ENCODE measurements at regions not wholly inside any gene's neighbourhood (a gene's known extent, or its start where the extent isn't known, plus 50 kb on each side); places are given as distances from the start of the nearest gene placed in this dataset.

DNA sequence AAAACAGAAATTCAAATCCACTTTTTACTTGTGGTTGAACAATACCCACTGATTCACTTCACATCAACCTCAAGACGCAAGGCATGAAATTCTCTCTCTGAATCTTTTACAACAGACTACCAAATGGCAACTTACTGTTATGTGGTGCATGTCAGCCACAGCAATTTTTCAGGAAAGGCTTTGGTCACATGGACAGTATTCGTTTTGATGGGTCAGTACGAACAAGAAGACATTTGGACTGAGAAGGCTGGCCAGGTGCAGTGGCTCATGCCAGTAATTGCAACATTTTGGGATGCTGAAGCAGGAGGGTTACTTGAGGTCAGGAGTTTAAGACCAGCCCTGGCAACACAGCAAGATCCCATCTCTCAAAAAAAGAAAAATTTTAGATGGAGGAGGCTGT, 144.0 kb downstream of the SEC23A start:
- TF ChIP-seq, protein P1, sequence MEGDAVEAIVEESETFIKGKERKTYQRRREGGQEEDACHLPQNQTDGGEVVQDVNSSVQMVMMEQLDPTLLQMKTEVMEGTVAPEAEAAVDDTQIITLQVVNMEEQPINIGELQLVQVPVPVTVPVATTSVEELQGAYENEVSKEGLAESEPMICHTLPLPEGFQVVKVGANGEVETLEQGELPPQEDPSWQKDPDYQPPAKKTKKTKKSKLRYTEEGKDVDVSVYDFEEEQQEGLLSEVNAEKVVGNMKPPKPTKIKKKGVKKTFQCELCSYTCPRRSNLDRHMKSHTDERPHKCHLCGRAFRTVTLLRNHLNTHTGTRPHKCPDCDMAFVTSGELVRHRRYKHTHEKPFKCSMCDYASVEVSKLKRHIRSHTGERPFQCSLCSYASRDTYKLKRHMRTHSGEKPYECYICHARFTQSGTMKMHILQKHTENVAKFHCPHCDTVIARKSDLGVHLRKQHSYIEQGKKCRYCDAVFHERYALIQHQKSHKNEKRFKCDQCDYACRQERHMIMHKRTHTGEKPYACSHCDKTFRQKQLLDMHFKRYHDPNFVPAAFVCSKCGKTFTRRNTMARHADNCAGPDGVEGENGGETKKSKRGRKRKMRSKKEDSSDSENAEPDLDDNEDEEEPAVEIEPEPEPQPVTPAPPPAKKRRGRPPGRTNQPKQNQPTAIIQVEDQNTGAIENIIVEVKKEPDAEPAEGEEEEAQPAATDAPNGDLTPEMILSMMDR (IDR thresholded peaks at IDR 0.05) = no peak
- Mint-ChIP-seq H3K4me1 (ENCODE audit: low read depth) (no peaks in the 10 kb centered on the region), H3K27ac (no peak overlapping the region), H3K36me3 (ENCODE audit: low read depth) (no peaks in the 10 kb centered on the region), H3K27me3 (ENCODE audit: insufficient read depth) (peaks cover 8% of the 10 kb centered on the region), H3K4me3 (no peak overlapping the region), H3K9me3 (no peaks in the 10 kb centered on the region)
- DNase-seq = no peak

DNA sequence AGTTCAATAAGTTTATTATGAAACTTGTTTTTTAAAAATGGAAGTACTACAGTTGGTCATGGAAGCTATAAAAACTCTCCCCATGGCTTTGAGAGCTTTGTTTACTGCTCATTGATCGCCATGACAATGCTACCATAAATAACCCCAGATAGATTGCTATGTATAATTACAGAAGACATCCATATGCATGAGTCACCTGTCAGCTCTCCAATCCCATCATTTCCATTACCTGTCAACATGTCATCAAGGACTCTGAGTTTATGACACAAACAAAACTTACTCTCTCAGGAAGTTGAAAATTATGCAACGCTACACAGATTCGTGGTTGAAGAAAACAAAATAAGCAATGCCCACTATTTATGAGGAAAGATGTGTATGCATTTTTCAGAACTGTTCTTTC, 144.4 kb downstream of the SEC23A start:
- Mint-ChIP-seq H3K9me3 (no peaks in the 10 kb centered on the region), H3K36me3 (ENCODE audit: low read depth) (no peaks in the 10 kb centered on the region), H3K4me3 (no peak overlapping the region), H3K4me1 (ENCODE audit: low read depth) (no peaks in the 10 kb centered on the region), H3K27ac (no peak overlapping the region), H3K27me3 (ENCODE audit: insufficient read depth) (peaks cover 8% of the 10 kb centered on the region)
- DNase-seq = no peak
- TF ChIP-seq, protein P1 (IDR thresholded peaks at IDR 0.05) = no peak

DNA sequence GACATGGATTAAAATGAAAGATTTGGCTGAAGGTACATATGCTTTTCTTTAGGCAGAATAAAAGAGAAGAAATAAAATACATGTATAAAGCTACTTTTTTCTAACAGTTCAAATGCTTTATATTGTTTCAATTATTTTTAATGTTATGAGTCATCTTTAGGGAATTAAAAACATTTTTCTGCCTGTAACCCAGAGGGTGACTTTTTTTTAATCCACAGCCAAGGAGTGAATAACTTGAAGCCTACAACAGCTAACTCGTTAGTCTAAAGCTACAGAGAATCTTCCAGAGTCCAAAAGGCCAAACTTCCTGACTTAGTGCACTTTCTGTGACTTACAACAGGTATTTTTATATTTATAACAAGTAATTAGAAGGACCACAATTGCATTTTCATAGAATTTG, 151.6 kb downstream of the SEC23A start:
- peaks cover 4% of the 10 kb centered on the region; the same call in 1 of the 2 replicates for H3K36me3 Mint-ChIP-seq (ENCODE audit: low read depth)
- peaks cover 5% of the 10 kb centered on the region; the same call in 1 of the 2 replicates for H3K27me3 Mint-ChIP-seq (ENCODE audit: insufficient read depth)
- TF ChIP-seq, protein P1 (IDR thresholded peaks at IDR 0.05) = no peak
- H3K4me1 Mint-ChIP-seq (ENCODE audit: low read depth) = peaks cover 30% of the 10 kb centered on the region
- no peak overlapping the region for H3K27ac Mint-ChIP-seq
- no peaks in the 10 kb centered on the region for H3K9me3 Mint-ChIP-seq
- H3K4me3 Mint-ChIP-seq = no peak overlapping the region
- DNase-seq = peak; percentile 3

DNA sequence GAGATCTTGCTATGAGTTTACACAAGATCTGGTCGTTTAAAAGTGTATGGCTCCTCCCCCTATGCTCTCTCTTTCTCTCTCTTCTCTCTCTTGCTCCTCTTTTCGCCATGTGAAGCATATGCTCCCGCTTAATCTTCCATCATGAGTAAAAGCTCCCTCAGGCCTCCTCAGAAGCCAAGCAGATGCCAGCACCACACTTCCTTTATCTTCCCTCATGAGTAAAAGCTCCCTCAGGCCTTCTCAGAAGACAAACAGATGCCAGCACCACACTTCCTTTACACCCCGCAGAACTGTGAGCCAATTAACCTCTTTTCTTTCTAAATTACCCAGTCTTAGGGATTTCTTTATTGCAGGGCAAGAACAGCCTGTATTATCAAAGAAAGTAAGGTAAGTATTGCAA, 152.4 kb downstream of the SEC23A start:
- Mint-ChIP-seq H3K36me3 (ENCODE audit: low read depth) (peaks cover 4% of the 10 kb centered on the region; the same call in 1 of the 2 replicates), H3K27me3 (ENCODE audit: insufficient read depth) (peaks cover under 1% of the 10 kb centered on the region; the same call in 1 of the 2 replicates), H3K9me3 (no peaks in the 10 kb centered on the region), H3K4me3 (no peak overlapping the region), H3K27ac (no peak overlapping the region), H3K4me1 (ENCODE audit: low read depth) (peaks cover 30% of the 10 kb centered on the region)
- TF ChIP-seq, protein P1 (IDR thresholded peaks at IDR 0.05) = no peak
- DNase-seq = no peak

DNA sequence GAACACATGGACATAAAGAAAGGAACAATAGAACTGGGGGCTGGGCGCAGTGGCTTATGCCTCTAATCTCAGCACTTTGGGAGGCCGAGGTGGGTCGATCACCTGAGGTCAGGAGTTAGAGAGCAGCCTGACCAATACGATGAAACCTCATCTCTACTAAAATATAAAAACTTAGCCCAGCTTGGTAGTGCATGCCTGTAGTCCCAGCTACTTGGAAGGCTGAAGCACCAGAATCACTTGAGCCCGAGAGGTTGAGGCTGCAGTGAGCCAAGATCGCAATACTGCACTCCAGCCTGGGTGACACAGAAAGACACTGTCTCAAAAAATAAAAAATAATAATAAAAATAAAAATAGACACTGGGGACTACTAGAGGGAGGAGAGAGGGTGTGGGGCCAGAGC, 154.5 kb downstream of the SEC23A start:
- no peak overlapping the region for H3K4me3 Mint-ChIP-seq
- no peaks in the 10 kb centered on the region for H3K9me3 Mint-ChIP-seq
- peaks cover 30% of the 10 kb centered on the region for H3K4me1 Mint-ChIP-seq (ENCODE audit: low read depth)
- H3K36me3 Mint-ChIP-seq (ENCODE audit: low read depth) = peaks cover 4% of the 10 kb centered on the region; the same call in 1 of the 2 replicates
- H3K27me3 Mint-ChIP-seq (ENCODE audit: insufficient read depth) = peaks cover under 1% of the 10 kb centered on the region; the same call in 1 of the 2 replicates
- TF ChIP-seq, protein P1 (IDR thresholded peaks at IDR 0.05) = no peak
- H3K27ac Mint-ChIP-seq = no peak overlapping the region
- DNase-seq = no peak

DNA sequence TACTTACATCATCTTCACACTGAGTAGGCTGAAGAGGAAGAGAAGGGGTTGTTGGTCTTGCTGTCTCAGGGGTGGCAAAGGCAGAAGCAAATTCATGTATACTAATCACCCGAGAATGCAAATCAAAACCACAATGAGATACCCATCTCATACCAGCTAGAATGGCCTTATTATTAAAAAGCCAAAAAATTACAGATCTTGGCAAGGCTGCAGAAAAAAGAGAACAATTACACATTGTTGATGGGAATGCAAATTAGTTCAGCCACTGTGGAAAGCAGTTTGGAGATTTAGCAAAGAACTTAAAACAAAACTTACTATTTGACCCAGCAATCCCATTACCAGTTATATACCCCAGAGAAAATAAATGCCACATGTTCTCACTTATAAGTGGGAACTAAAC, 154.9 kb downstream of the SEC23A start:
- Mint-ChIP-seq H3K27me3 (ENCODE audit: insufficient read depth) (peaks cover 5% of the 10 kb centered on the region; the same call in 1 of the 2 replicates), H3K27ac (no peak overlapping the region), H3K4me3 (no peak overlapping the region), H3K9me3 (no peaks in the 10 kb centered on the region), H3K4me1 (ENCODE audit: low read depth) (peaks cover 30% of the 10 kb centered on the region), H3K36me3 (ENCODE audit: low read depth) (peaks cover 4% of the 10 kb centered on the region; the same call in 1 of the 2 replicates)
- peak; percentile 29 for DNase-seq
- TF ChIP-seq, protein P1 (IDR thresholded peaks at IDR 0.05) = no peak

All from HFFc6 (cell line).